Limb (tissue), 2 donors: ENCODE measurements at regions not wholly inside any gene's neighbourhood (a gene's known extent, or its start where the extent isn't known, plus 50 kb on each side); places are given as distances from the start of the nearest gene placed in this dataset.
A peak's percentile ranks its signal among the peaks of the same experiment; 100 is the strongest.
"Not testable (repeated sequence)": the region's sequence is repeated elsewhere in the genome, so short reads cannot be mapped to it uniquely, and the experiment has no call there.

Source experiments
- DNase-seq, 2 donors: peaks; one replicate each; pipeline ENCODE4 v3.0.0-alpha.2; 2016; ENCODE audit errors: extremely low spot score in 2 of 2

DNA sequence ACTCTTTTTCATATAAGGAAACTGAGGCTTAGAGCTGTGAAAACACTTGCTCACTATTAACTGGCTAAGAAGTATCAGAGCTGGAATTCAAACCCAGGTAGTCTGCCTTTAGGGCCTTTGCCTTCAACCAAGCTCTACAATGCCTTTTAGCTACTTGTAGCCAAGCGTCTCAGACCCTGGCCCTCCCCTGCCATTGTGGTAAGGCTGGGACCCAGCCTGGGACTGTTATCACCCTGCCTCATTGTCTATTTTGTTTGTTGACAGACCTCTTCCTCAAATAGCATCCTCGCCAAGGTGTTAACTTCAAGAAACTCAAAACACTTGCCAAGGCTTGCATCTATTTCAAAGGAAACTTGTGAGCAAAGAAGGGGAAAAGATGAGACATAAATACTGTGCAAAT, 76.7 kb upstream of the CD28 start:
- no peak for DNase-seq

DNA sequence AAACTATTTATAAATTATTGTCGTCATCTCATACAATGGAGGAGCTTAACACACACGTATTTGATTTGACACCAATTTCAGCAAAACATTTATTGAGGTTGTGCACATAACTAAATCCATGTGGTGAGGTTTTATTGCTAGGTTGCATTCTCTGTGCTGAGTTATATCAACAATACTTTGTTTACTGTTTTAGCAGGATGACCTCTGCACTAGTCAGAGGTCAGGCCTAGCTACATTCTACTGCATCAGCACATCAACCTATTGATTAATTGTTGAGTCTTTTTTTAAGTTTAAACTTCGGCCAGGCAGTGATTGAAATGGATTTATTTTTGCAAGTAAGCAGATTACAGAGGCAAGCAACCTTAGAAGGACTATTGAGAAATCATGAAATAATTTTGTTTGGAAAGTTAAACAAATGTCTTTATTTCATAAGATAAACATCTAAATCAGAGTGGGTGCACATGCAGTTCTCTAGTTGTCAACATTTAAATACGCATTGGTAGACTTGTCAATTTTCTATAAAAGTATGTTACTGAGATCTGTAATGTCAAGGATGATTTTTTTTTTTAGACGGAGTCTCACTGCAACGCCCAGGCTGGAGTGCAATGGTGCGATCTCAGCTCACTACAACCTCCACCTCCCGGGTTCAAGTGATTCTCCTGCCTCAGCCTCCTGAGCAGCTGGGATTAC, 75.2 kb upstream of the CD28 start:
- no peak for DNase-seq

DNA sequence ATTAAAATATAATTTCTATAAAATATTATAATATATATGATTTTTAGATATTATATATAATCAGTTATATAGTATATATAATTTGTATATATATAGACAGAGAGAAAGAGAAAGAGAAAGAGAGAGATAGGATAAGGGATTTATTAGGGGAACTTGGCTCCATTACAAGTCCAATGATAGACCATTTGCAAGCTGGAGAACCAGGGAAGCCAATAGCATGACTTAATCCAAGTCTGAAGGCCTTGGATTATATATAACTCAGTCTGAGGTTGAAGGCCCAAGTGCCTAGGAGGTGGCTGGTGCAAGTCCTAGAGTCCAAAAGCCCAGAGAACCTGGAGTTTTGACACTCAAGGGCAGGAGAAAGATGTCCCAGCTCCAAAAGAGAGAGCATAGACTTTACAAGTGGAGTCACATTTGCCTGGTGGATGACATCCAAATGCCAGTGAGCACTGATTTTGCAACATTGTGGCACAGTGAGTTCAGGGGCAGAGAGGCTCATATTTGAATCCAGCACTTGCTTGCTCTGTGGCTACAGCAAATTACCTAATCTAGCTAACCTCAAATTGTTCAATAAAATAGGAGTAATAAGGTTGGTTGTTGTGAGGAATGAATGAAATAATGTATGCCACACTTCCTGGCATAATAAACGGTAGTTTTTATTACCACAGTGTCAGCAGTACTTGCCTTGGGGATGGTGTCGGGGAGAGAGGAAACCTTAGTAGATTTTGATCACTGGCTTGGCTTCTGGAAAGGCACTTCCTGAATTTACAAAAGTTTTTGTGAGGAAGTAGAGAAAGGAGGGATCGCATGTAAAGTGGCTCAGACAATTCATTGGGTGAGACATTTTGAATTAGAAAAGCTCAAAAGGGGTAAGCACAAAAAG, 69.6 kb upstream of the CD28 start:
- no peak for DNase-seq

DNA sequence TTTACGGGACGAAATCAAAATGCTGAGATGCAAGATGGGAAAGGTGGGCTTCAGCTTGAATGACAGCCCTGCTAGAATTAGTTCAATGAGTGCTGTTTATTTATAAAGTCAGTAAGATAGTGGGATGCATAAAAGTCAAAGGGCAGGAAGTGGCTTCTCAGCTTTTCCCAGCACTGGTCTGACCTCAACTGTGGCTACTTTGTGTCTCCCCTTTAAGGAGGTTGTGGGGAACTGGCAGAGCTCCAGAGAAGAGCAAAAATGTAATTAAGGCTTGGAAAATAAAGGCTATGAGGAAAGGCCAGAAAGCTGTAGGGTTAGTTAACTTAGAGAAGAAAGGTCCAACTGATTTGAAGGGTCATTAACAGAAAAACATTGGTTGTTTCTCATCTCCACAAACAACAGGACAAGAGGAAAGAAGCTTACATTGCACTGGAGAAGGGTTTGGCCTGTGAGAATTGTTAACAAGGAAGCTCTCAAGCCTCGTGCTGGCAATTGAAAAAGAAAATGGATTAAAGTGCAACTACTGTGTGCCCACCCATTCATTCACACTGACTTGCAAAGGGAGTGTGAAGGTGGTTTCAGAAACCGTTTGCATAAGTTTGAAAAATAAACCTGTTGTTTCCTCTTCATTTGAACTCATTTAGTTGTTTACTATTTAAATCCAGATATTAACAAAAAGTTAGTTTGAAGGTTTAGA, 68.8 kb upstream of the CD28 start:
- no peak for DNase-seq

DNA sequence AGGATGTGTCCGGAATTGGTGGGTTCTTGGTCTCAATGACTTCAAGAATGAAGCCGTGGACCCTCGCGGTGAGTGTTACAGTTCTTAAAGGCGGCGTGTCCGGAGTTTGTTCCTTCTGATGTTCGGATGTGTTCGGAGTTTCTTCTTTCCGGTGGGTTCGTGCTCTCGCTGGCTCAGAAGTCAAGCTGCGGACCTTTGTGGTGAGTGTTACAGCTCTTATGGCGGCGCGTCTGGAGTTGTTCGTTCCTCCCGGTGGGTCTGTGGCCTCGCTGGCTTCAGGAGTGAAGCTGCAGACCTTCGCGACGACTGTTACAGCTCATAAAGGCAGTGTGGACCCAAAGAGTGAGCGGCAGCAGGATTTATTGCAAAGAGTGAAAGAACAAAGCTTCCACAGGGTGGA, 64.6 kb upstream of the CD28 start:
- DNase-seq = not testable (repeated sequence)

DNA sequence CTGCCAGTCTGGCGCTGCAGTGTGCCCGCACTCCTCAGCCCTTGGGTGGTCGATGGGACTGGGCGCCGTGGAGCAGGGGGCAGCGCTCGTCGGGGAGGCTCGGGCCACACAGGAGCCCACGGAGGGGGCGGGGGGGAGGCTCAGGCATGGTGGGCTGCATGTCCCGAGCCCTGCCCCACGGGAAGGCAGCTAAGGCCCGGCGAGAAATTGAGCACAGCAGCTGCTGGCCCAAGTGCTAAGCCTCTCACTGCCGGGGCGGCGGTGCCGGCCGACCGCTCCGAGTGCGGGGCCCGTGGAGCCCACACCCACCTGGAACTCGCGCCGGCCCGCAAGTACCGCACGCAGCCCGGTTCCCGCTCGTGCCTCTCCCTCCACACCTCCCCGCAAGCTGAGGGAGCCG, 63.6 kb upstream of the CD28 start:
- not testable (repeated sequence) for DNase-seq

DNA sequence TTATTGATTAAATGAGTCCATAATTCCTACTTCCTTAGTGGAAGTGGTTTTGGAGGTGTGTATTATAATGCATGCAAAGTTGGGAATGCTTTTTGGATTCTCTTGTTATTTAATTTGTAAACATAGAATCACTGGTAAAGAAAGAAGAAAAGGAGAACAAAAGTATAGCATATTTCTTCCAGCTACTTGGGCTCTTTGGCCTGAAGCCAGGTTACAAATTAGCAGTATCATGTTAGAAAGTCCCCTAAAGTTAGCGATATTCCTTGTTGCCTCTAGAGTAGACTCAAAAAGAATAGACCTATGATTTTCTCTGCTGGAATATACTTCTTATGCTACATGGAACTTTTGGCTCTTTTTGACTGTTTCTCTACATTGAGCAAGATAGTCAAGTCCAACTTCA, 60.6 kb upstream of the CD28 start:
- DNase-seq = no peak

DNA sequence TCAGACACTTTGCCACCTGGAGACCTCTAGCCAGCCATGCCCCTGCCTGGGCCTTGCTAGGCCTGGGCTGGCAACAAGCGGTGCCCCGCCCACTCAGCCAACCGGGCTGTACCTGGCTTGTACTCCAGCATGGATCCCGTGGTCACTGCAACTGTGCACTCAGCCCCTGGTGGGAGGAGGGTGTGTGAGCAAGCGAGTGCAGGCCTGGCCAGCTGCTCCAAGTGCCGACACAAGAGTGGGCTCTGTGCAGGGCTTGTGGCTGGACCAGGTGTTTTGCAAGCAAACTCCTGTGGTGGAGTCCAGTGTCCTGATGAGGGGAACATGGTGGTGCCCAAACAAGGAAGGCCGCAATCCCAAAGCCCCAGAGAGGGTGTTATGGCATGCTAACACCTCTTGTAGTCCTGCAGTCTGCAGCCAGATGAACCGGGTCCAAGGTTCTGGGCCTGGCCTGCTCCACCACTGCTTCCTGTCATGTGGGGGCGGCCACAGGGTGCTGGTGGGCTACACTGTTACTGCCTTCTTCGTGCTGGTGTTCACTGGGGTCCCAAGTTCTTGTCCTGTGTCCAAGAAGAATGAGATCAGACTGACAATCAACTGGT, 60.1 kb upstream of the CD28 start:
- no peak for DNase-seq

DNA sequence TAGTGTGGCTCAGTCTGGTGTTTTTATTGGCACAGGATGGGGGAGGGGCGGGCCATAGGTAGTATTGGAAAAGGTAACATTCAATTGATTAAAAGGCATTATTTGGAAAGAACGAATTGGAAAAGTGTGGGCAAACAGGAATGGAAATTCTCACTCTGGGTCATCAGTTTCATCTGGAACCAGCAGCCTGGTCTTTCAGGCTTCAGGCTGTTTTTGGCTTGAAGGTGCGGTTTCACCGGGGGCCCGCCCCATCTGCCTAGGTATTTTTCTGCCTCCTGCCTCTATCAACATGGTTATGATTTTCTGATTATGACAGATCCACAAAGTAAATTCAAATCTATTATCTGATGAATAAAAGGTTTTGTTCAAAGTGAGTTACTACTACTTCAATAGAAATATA, 59.5 kb upstream of the CD28 start:
- no peak for DNase-seq

DNA sequence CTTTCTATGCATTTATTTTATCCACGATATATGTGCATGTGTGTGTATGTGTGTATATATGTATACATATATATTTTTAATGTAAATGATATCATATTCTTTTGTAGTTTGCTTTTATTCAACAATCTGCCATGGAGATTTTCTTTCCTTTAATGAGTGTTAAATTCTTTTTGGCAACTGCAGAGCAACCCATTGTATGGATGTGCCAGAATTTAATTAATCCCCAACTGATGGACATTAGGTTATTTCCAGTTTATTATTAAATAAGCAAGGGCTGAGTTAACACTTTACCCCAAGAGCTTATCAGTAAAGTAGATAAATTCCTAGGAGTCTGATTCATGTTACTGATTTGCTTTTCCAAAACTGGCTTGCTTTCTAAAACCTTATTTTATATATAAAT, 58.9 kb upstream of the CD28 start:
- no peak for DNase-seq

DNA sequence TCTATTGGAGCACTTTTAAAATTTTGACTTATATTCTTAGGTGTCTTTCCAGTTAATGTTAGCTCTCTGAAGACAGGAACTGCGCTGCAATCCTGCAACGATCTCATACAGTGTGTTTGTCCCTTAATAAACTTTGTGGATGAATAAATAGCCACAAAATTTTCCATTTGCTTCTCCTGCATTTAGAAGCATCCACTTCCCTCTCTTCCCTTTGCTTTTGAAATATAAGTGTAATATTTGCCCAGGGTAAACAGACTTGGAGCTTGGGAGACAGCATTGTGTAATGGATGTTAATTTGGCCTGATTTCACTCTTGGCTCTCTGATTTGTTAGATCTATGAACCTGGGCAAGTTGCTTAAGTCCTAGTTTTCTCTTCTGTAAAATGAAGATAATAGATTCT, 58.2 kb upstream of the CD28 start:
- no peak for DNase-seq

DNA sequence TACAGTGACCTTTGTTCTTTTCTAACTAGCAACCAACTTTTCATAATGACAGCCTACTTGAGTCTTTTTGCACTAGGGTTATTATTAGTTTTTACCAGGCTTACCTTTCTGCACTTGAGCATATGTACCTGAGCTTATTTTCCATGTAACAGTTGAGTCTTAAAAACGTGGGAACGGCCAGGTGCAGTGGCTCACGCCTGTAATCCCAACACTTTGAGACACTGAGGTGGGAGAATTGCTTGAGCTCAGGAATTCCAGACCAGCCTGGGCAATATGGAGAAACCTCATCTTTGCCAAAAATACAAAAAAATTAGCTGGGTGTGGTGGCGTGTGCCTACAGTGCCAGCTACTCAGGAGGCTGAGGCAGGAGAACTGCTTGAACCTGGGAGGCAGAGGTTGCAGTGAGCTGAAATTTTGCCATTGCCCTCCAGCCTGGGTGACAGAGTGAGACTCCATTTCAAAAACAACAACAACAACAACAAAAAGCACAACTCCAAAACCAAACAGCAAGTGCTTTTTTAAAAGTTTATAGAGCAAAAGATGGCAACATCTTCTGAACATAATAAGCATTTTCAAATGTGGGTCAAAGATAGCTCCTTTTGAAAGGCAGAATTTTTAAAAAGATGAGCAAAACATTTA, 57.1 kb upstream of the CD28 start:
- no peak for DNase-seq

DNA sequence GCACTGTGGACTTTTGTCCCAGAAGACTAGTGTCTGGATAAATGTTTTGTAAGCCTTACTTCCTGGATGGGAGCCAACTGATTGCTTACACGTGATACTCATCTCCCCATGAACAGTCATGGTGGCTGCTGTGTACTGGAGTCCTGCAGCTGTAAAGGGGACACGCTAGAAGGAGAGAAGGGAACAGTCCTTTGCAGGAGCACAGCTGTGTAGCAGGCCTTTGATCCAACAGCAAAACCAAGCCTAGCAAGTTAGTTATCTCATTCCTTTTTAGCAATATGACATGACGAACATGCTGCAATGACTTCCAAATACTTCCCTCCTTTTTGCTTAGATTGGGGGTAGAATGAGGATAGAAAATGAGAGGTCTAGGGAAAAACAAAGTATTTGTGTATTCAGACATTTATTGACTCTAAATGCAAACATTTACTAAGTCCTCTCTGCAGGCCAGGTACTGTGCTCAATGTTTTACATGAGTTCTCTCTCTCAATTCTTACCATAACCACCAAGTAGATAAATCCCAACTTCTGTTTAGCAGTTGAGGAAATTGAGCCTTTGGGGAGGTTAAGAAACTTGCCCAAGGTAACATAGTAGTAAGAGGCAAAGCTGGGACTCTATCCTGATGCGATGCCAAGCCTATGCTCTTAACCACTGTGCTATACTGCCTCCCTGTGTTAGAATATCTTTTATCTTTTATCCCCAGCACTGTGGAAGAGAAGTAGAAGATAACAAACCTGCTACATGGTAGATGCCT, 55.4 kb upstream of the CD28 start:
- peak in 1 of 2 donors; percentile 58 for DNase-seq

DNA sequence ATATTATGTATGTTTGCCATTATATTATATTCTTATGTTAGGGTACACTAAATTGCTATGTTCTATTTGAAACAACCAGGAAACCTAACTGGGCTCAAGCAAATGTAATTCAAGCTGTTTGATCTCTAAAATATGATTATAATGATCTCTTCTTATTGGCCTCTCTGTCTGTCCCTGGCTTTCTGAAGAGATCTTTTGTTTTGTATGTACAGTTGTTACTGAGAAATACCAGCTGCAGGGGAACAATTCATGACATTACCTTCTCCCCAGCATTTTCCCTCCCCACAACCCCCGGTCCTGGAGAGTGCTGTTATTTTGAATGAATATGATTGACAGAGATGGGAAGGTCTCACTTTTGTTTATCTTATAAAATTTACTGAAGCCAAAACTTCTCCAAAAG, 54.8 kb upstream of the CD28 start:
- no peak for DNase-seq

DNA sequence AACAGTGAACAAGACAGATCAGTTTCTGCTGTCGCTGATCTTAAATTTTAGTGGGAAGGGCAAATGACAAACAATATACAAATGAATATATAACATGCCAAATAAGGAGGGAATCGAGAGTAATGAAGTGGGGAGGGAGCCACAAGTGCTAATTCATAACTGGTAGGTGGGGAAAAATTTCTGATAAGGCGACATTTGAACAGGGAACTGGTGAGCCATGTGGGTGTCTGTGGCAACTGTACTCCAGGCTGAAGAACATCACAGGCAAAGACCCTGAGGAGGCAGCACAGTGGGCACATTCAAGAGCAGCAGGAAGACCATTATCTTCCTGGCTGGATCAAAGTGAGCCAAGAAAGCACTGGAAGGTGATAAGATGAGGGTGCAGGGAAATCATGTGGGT, 51.6 kb upstream of the CD28 start:
- no peak for DNase-seq

DNA sequence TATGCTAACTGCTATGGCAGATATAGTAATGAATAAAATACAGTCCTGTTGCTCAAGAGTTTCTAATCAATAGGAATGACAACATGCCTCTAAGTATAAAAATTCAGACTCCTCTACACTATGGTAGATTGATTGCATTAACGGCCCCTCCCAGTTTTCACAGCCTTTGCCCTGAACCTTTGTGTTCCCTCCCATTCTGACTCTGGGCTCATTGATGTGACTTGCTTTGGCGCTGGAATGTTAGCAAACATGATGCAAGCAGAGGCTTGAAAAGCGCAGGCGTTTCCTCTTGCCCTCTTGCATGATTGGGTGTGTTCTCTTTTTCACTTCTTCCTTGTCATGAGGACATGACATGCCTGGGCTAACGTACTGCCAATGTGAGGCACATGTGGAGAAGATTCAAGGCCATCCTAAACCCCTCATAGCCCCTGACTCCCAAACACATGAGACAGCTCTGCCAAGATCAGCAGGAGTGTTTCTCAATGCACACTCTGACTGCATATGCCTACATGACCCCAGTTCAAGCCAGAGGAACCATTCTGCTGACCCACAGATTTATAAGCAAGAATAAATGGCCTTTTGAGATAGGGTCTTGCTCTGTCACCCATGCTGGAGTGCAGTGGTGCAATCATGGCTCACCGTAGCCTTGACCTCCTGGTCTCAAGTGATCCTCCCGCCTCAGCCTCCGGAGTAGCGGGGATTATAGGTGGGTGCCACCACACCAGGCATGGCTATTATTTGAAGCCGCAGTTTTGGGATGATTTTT, 49.7 kb upstream of the CD28 start:
- no peak for DNase-seq
